ENCODE measurements at regions not wholly inside any gene's neighbourhood (a gene's known extent, or its start where the extent isn't known, plus 50 kb on each side); places are given as distances from the start of the nearest gene placed in this dataset.

DNA sequence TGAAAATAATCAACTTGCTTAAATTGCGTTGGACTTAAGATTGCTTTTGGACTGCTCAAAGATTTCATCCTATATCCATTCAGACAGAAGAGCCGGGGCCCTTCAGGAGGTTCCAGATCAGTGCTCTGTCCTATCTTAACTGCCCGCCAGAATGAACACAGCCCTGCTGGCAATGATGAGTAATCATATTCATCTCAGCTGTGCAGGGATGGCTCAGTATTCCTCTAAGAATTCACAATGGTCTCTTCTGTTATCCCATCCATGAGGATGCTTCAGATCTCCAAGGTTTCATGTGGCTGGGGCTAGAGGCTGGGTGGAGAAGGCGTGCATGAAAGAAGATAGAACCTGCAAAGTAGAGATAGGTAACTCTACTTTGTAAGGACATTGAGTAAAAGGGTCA, 80.0 kb upstream of the NPVF start:
- DNase-seq (no peak), ATAC-seq (no peak)
- WGBS, 2 donors, result 74 to 81% methylated on average over 4 of the region's 4 CpGs
- Histone ChIP-seq H3K27ac (peak overlapping the region in 1 of 4 donors; percentile 21), H3K4me3 (no peak overlapping the region), H3K36me3 (replicated peaks in 1 of 2; ENCODE audit: insufficient read depth in 1 of 2, low read depth in 2 of 2) (no peaks in the 10 kb centered on the region), H3K4me1 (peaks cover 27% of the 10 kb centered on the region), H3K27me3 (no peaks in the 10 kb centered on the region), H3K9me3 (no peaks in the 10 kb centered on the region)
- intact Hi-C loops (cut with DNase I), result no loop called here
- no peak for TF ChIP-seq POLR2A (IDR thresholded peaks at IDR 0.05)
- TF ChIP-seq, protein P1, sequence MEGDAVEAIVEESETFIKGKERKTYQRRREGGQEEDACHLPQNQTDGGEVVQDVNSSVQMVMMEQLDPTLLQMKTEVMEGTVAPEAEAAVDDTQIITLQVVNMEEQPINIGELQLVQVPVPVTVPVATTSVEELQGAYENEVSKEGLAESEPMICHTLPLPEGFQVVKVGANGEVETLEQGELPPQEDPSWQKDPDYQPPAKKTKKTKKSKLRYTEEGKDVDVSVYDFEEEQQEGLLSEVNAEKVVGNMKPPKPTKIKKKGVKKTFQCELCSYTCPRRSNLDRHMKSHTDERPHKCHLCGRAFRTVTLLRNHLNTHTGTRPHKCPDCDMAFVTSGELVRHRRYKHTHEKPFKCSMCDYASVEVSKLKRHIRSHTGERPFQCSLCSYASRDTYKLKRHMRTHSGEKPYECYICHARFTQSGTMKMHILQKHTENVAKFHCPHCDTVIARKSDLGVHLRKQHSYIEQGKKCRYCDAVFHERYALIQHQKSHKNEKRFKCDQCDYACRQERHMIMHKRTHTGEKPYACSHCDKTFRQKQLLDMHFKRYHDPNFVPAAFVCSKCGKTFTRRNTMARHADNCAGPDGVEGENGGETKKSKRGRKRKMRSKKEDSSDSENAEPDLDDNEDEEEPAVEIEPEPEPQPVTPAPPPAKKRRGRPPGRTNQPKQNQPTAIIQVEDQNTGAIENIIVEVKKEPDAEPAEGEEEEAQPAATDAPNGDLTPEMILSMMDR (IDR thresholded peaks at IDR 0.05), result no peak

- peaks cover 36% of the 10 kb centered on the region for H3K4me1 ChIP-seq
- intact Hi-C loops (cut with DNase I), result no loop called here
- DNase-seq (no peak), ATAC-seq (peak; percentile 55)
- TF ChIP-seq, protein P1 (IDR thresholded peaks at IDR 0.05), result no peak
- TF ChIP-seq POLR2A (IDR thresholded peaks at IDR 0.05), result no peak
- no peaks in the 10 kb centered on the region for H3K9me3 ChIP-seq
- H3K27ac ChIP-seq, result peak overlapping the region; percentile 21 to 49 (median 31)
- H3K36me3 ChIP-seq (replicated peaks in 1 of 2; ENCODE audit: insufficient read depth in 1 of 2, low read depth in 2 of 2), result no peaks in the 10 kb centered on the region
- no peak overlapping the region for H3K4me3 ChIP-seq
- H3K27me3 ChIP-seq, result no peaks in the 10 kb centered on the region
- 25 to 27% methylated on average over 6 of the region's 6 CpGs for WGBS, 2 donors
Observed at GRCh38 chr7:25308906-25309705, 80.8 kb upstream of the NPVF start.

DNA sequence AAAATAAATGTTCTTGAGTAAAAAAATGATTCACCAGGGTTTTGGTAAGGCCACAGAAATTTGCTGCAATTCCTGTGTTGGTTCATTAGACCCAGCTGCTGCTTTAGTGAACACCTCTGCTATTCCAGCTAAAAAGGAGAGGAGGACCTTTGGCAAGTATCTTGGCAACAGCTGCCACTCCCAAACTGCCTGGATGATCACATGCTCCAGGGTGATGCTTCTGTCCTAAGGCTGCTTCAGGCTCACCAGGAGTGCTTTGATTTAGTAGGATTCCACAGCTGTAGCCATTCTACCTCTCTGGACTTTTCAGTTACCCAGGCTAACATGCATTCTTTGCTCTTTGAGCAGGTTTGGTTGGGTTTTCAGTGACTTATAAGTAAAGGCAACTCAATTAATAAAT, 82.6 kb upstream of the NPVF start:
- ATAC-seq, result no peak
- intact Hi-C loops (cut with DNase I), result no loop called here

GRCh38 chr7:25311346-25311745, 83.1 kb upstream of the NPVF start:
- intact Hi-C loops (cut with DNase I), result no loop called here
- Histone ChIP-seq H3K27me3 (no peaks in the 10 kb centered on the region), H3K4me3 (no peak overlapping the region), H3K36me3 (replicated peaks in 1 of 2; ENCODE audit: insufficient read depth in 1 of 2, low read depth in 2 of 2) (no peaks in the 10 kb centered on the region), H3K9me3 (no peaks in the 10 kb centered on the region), H3K4me1 (peaks cover 58% of the 10 kb centered on the region), H3K27ac (no peak overlapping the region)
- no peak for TF ChIP-seq POLR2A (IDR thresholded peaks at IDR 0.05)
- TF ChIP-seq, protein P1 (IDR thresholded peaks at IDR 0.05), result no peak
- DNase-seq, result no peak
- ATAC-seq, result no peak
- WGBS, 2 donors, result 77 to 91% methylated on average over 1 of the region's 1 CpG

More for the DNA sequence above, 82.6 kb upstream of the NPVF start:
- Histone ChIP-seq H3K4me1 (peaks cover 54% of the 10 kb centered on the region), H3K9me3 (no peaks in the 10 kb centered on the region), H3K27ac (no peak overlapping the region), H3K36me3 (replicated peaks in 1 of 2; ENCODE audit: insufficient read depth in 1 of 2, low read depth in 2 of 2) (no peaks in the 10 kb centered on the region), H3K27me3 (no peaks in the 10 kb centered on the region), H3K4me3 (no peak overlapping the region)
- DNase-seq, result no peak
- TF ChIP-seq, protein P1 (IDR thresholded peaks at IDR 0.05), result no peak
- no peak for TF ChIP-seq POLR2A (IDR thresholded peaks at IDR 0.05)

DNA sequence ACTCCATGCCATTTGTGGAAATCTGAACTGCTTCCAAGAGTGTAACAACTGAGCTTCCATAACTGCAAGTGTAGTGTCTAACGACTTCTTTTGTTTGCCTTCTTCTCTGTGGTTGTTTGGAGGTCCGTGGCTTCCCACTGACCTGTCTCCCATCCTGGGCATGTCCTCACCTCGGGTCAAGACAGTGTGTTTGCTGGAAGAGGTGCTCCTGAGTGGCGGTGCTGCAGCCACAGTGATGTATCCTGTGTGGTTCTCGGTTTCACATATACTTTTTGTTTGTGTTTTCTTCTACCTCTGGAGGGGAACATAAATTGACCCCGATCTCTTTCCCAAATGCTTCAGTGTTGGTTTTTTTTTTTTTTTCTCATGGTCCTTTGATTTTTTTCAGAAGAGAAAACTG, 84.7 kb upstream of the NPVF start:
- intact Hi-C loops (cut with DNase I), result no loop called here
- Histone ChIP-seq H3K4me1 (peaks cover 74% of the 10 kb centered on the region), H3K36me3 (replicated peaks in 1 of 2; ENCODE audit: insufficient read depth in 1 of 2, low read depth in 2 of 2) (no peaks in the 10 kb centered on the region), H3K4me3 (no peak overlapping the region), H3K27ac (peak overlapping the region in 3 of 4 donors; percentile 53 to 79 (median 77)), H3K9me3 (no peaks in the 10 kb centered on the region), H3K27me3 (no peaks in the 10 kb centered on the region)
- 67 to 81% methylated on average over 6 of the region's 6 CpGs for WGBS, 2 donors
- ATAC-seq (no peak), DNase-seq (no peak)
- TF ChIP-seq POLR2A (IDR thresholded peaks at IDR 0.05), result no peak
- TF ChIP-seq, protein P1 (IDR thresholded peaks at IDR 0.05), result no peak
